ENCODE measurements at regions not wholly inside any gene's neighbourhood (a gene's known extent, or its start where the extent isn't known, plus 50 kb on each side); places are given as distances from the start of the nearest gene placed in this dataset.

DNA sequence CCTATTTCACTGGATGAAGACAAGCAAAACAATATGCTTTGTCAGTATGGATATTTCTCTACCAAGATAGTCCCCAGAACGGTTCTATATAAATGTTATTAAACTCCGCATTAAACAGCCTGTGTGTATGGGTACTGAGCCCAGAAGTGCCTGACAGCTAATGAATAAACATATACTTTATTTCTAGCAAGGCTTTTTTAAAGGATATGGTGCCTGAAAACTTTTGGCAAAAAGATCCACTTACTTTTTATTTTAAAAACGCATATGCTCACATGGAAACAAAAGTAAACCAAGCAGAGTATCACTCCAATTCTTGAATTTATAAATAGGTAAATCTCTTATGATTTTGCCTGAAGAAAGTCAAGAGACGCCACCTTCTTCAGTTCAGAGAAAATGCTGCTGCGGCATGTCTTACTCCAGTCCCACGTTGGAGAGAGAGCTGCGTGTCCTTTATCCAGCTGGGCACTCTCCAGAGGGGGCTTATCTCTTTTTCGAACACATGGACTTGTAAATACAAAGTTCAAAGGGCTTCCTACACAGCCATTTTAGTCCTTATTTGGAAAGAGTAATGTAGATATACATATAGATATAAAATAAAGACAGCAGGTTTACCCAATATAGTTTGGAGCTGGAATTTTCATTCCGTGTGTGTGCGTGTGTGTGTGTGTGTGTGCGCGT lies 264.2 kb downstream of the ADAMTS20 start:
- TF ChIP-seq FOS (IDR thresholded peaks at IDR 0.05; ENCODE audit: borderline replicate concordance, insufficient read depth, low read length) = no peak
- no peak for TF ChIP-seq POLR2A (IDR thresholded peaks at IDR 0.05; ENCODE audit: low read depth, low read length)
- TF ChIP-seq EZH2 (IDR thresholded peaks at IDR 0.05; ENCODE audit: borderline replicate concordance, low read depth, low read length, severe bottlenecking) = no peak
- TF ChIP-seq, protein P1, sequence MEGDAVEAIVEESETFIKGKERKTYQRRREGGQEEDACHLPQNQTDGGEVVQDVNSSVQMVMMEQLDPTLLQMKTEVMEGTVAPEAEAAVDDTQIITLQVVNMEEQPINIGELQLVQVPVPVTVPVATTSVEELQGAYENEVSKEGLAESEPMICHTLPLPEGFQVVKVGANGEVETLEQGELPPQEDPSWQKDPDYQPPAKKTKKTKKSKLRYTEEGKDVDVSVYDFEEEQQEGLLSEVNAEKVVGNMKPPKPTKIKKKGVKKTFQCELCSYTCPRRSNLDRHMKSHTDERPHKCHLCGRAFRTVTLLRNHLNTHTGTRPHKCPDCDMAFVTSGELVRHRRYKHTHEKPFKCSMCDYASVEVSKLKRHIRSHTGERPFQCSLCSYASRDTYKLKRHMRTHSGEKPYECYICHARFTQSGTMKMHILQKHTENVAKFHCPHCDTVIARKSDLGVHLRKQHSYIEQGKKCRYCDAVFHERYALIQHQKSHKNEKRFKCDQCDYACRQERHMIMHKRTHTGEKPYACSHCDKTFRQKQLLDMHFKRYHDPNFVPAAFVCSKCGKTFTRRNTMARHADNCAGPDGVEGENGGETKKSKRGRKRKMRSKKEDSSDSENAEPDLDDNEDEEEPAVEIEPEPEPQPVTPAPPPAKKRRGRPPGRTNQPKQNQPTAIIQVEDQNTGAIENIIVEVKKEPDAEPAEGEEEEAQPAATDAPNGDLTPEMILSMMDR (IDR thresholded peaks at IDR 0.05; ENCODE audit: extremely low read depth in 1 of 2, insufficient read depth in 1 of 2, low read depth in 1 of 2, low read length in 2 of 2) = no peak
- TF ChIP-seq MYC (IDR thresholded peaks at IDR 0.05; ENCODE audit: low read depth, low read length) = no peak
- TF ChIP-seq, protein P2, sequence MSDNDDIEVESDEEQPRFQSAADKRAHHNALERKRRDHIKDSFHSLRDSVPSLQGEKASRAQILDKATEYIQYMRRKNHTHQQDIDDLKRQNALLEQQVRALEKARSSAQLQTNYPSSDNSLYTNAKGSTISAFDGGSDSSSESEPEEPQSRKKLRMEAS (IDR thresholded peaks at IDR 0.05; ENCODE audit: insufficient read depth, insufficient read length) = no peak
- no peak for TF ChIP-seq POLR2AphosphoS5 (IDR thresholded peaks at IDR 0.05; ENCODE audit: insufficient read depth, low read depth, low read length)
- TF ChIP-seq JUN (IDR thresholded peaks at IDR 0.05; ENCODE audit: borderline replicate concordance, insufficient read depth, insufficient read length, low read depth) = no peak
- TF ChIP-seq GATA2 (IDR thresholded peaks at IDR 0.05; ENCODE audit: insufficient read depth, insufficient read length, low read depth, low read length) = no peak
- Histone ChIP-seq H3K9me3 (replicated peaks; ENCODE audit: control insufficient read depth, insufficient read depth, low read length) (no peaks in the 10 kb centered on the region), H3K9me1 (replicated peaks; ENCODE audit: control insufficient read depth, extremely low read depth, insufficient read depth, low read length) (no peaks in the 10 kb centered on the region), H3K4me2 (ENCODE audit: insufficient read depth, low read length) (no peak overlapping the region), H2AFZ (ENCODE audit: low read depth, low read length) (no peak overlapping the region), H4K20me1 (replicated peaks; ENCODE audit: control insufficient read depth, extremely low read depth, insufficient read depth, low read length) (no peaks in the 10 kb centered on the region), H3K27me3 (ENCODE audit: control insufficient read depth in 2 of 2, insufficient read depth in 2 of 2, low read length in 2 of 2) (no peaks in the 10 kb centered on the region), H3K9ac (replicated peaks; ENCODE audit: extremely low read depth, insufficient read depth, low read length) (no peak overlapping the region), H3K27ac (ENCODE audit: insufficient read depth, low read depth, low read length) (no peak overlapping the region), H3K79me2 (ENCODE audit: control insufficient read depth, insufficient read depth, low read length) (no peaks in the 10 kb centered on the region), H3K4me3 (replicated peaks in 1 of 3; ENCODE audit: insufficient read depth in 1 of 3, low read depth in 1 of 3, low read length in 3 of 3) (no peak overlapping the region), H3K4me1 (ENCODE audit: control insufficient read depth, extremely low read depth, insufficient read depth, low read length) (peaks cover 59% of the 10 kb centered on the region), H3K36me3 (ENCODE audit: control insufficient read depth in 2 of 2, extremely low read depth in 1 of 2, insufficient read depth in 2 of 2, low read length in 2 of 2) (no peaks in the 10 kb centered on the region)
- intact Hi-C loops (cut with micrococcal nuclease) = loop anchor here (10.0 kb wide), 1 partner anchor 1263 kb away; no protein-coding TSS in a partner anchor
- peak; percentile 39 for DNase-seq (ENCODE audit: low read depth, low spot score)
- ChIA-PET CTCF (interaction anchor here (1.3 to 6.6 kb wide), 4 partner anchors 10 to 806 kb away, joined by 4 to 47 read pairs (median 7); no protein-coding TSS in a partner anchor), POLR2A (no interaction called here)
- dilution Hi-C loops (cut with MboI; ENCODE audit: extremely low pct_ligation_motif_present, low sequenced_read_pairs) = loop anchor here (10.0 to 25.0 kb wide), 2 partner anchors 501 to 703 kb away; partner anchors contain the start of gene PRICKLE1
- BruUV-seq (replicated peaks) = no TSS peak
- FAIRE-seq = no peak

All from endothelial cell of umbilical vein (primary cell).